Suprapubic skin (tissue), 4 donors: ENCODE measurements at regions not wholly inside any gene's neighbourhood (a gene's known extent, or its start where the extent isn't known, plus 50 kb on each side); places are given as distances from the start of the nearest gene placed in this dataset.

Experiments used
- CTCF ChIP-seq, 2 donors: fragments of 200-600 bp in 1 of 2; fragments of 450-650 bp in 1 of 2; sonication (generic) in 1 of 2; IDR thresholded peaks; one replicate each; pipeline ENCODE4 v1.5.1; 2016 to 2019; ENCODE audit warnings: antibody characterized with exemption in 2 of 2, mild to moderate bottlenecking in 1 of 2, moderate library complexity in 1 of 2
- EP300 ChIP-seq: sonication (generic); formaldehyde crosslinking; IDR thresholded peaks from one replicate; pipeline ENCODE4 v1.6.1; 2017; ENCODE audit warnings: antibody characterized with exemption
- POLR2A ChIP-seq, 2 donors: fragments of 450-650 bp; IDR thresholded peaks; one replicate each; pipeline ENCODE4 v1.6.1; 2017; ENCODE audit warnings: antibody characterized with exemption in 2 of 2, mild to moderate bottlenecking in 2 of 2, moderate library complexity in 2 of 2
- POLR2AphosphoS5 ChIP-seq, 3 donors: sonication (generic); formaldehyde crosslinking; IDR thresholded peaks; one replicate each; pipeline ENCODE4 v1.6.1; 2017; ENCODE audit warnings: antibody characterized with exemption in 3 of 3

GRCh38 chr4:43732829-43733426 lies 715.7 kb downstream of the KCTD8 start:
- TF ChIP-seq EP300 (no peak), CTCF (IDR thresholded peaks at IDR 0.05) (no peak), POLR2A (IDR thresholded peaks at IDR 0.05) (no peak), POLR2AphosphoS5 (IDR thresholded peaks at IDR 0.05) (no peak)
